ENCODE measurements at regions not wholly inside any gene's neighbourhood (a gene's known extent, or its start where the extent isn't known, plus 50 kb on each side); places are given as distances from the start of the nearest gene placed in this dataset.
A peak's percentile ranks its signal among the peaks of the same experiment; 100 is the strongest.

DNA sequence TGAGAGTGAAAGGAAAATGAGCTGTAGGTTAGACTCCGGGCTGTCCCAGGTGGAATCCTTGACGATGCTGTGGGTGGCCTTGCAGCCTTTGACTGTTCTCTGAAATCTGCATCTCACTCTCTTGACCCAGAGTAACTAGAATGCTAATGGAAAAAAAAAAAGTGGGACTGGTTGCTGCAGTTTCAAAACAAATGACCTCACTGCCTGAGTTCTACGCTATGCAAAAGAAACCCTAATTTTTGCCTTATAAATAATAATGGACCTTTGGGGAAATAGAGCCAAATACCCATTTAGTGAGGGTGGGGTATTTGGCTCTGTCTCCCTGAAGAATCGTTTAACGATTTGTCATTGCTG is 309.7 kb upstream of the C2CD4B start:
- Histone ChIP-seq H3K9me3 (ENCODE audit: control insufficient read depth, insufficient read depth, low read length) (no peaks in the 10 kb centered on the region), H3K27ac (ENCODE audit: low read depth, low read length) (no peak overlapping the region), H3K27me3 (ENCODE audit: control insufficient read depth, insufficient read depth, low read length) (no peaks in the 10 kb centered on the region), H3K4me3 (ENCODE audit: low read depth, low read length) (no peak overlapping the region)
- no peak for DNase-seq (ENCODE audit: low read depth, low spot score)
- POLR2A ChIA-PET = no interaction called here
- CTCF ChIA-PET = no interaction called here
- TF ChIP-seq, protein P1, sequence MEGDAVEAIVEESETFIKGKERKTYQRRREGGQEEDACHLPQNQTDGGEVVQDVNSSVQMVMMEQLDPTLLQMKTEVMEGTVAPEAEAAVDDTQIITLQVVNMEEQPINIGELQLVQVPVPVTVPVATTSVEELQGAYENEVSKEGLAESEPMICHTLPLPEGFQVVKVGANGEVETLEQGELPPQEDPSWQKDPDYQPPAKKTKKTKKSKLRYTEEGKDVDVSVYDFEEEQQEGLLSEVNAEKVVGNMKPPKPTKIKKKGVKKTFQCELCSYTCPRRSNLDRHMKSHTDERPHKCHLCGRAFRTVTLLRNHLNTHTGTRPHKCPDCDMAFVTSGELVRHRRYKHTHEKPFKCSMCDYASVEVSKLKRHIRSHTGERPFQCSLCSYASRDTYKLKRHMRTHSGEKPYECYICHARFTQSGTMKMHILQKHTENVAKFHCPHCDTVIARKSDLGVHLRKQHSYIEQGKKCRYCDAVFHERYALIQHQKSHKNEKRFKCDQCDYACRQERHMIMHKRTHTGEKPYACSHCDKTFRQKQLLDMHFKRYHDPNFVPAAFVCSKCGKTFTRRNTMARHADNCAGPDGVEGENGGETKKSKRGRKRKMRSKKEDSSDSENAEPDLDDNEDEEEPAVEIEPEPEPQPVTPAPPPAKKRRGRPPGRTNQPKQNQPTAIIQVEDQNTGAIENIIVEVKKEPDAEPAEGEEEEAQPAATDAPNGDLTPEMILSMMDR (IDR thresholded peaks at IDR 0.05; ENCODE audit: low read depth, low read length) = no peak

DNA sequence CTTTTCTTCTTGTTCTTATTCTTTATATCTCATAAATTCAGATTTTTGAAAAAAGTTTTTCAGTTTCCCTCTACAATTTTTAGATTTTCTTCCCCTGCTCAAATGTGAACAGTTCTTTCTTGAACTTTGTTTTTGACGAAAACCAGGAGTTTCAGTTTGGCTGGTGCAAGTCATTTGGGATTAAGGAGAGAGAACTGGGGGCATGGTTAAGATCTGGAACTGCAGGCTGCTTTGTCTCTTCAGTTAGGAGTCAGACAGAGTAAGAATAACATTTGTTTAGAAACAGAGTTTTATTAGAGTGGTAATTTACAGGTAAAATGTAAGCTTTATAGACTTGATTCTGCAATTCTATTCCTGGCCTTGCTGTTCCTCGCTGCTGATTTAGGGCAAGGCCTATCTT is 310.5 kb upstream of the C2CD4B start:
- no peak overlapping the region for H3K27ac ChIP-seq (ENCODE audit: low read depth, low read length)
- TF ChIP-seq, protein P1 (IDR thresholded peaks at IDR 0.05; ENCODE audit: low read depth, low read length) = no peak
- POLR2A ChIA-PET = no interaction called here
- CTCF ChIA-PET = interaction anchor here (0.6 kb wide), 1 partner anchor 20 kb away, joined by 3 read pairs; no protein-coding TSS in a partner anchor
- H3K27me3 ChIP-seq (ENCODE audit: control insufficient read depth, insufficient read depth, low read length) = no peaks in the 10 kb centered on the region
- H3K4me3 ChIP-seq (ENCODE audit: low read depth, low read length) = no peak overlapping the region
- no peak for DNase-seq (ENCODE audit: low read depth, low spot score)
- no peaks in the 10 kb centered on the region for H3K9me3 ChIP-seq (ENCODE audit: control insufficient read depth, insufficient read depth, low read length)

DNA sequence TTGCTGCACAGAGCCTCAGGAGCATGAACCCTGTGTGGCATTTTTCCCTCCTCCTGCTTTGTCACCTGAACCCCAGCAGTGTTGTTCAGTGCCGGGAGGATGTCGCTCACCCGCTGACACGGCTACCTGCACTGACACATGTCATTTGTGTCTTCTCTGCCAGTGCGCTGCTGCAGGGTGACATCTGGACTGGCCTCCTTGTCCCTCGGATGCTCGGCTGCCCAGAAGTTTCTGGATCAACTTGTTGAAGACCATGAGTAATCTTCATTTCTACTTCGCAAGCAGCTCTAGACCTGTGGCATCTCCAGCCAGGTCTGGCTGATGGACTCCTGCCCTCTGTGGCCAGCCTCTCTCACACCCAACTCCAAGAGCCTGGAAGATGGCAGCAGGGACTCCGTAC is 311.1 kb upstream of the C2CD4B start:
- no peak overlapping the region for H3K27ac ChIP-seq (ENCODE audit: low read depth, low read length)
- CTCF ChIA-PET = no interaction called here
- DNase-seq (ENCODE audit: low read depth, low spot score) = no peak
- no peak overlapping the region for H3K4me3 ChIP-seq (ENCODE audit: low read depth, low read length)
- no peaks in the 10 kb centered on the region for H3K9me3 ChIP-seq (ENCODE audit: control insufficient read depth, insufficient read depth, low read length)
- no peaks in the 10 kb centered on the region for H3K27me3 ChIP-seq (ENCODE audit: control insufficient read depth, insufficient read depth, low read length)
- TF ChIP-seq, protein P1 (IDR thresholded peaks at IDR 0.05; ENCODE audit: low read depth, low read length) = no peak
- POLR2A ChIA-PET = no interaction called here

DNA sequence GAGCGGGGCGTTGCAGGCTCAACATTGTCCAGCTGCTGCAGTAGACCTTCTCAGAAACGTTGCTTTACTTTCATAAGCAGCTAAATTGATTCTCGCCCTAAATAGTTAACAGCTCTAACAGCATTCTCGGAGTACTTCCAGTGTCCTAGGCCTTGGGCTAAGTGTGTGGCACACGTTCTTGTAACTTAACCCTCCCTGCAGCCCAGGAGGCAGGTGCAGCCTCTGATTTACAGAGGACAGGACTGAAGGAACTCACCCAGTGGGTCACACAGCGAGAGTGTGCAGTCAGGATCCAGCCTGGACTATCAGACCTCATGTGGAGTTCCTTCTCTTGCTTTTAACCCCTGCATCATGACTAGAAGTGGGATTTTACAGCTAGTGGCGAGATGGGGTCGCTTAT is 312.8 kb upstream of the C2CD4B start:
- Histone ChIP-seq H3K4me3 (ENCODE audit: low read depth, low read length) (no peak overlapping the region), H3K9me3 (ENCODE audit: control insufficient read depth, insufficient read depth, low read length) (no peaks in the 10 kb centered on the region), H3K27me3 (ENCODE audit: control insufficient read depth, insufficient read depth, low read length) (no peaks in the 10 kb centered on the region), H3K27ac (ENCODE audit: low read depth, low read length) (no peak overlapping the region)
- ChIA-PET POLR2A (no interaction called here), CTCF (interaction anchor here (0.6 to 1.6 kb wide), 2 partner anchors 70 to 264 kb away, joined by 3 to 4 read pairs; no protein-coding TSS in a partner anchor)
- no peak for DNase-seq (ENCODE audit: low read depth, low spot score)
- TF ChIP-seq, protein P1 (IDR thresholded peaks at IDR 0.05; ENCODE audit: low read depth, low read length) = no peak

DNA sequence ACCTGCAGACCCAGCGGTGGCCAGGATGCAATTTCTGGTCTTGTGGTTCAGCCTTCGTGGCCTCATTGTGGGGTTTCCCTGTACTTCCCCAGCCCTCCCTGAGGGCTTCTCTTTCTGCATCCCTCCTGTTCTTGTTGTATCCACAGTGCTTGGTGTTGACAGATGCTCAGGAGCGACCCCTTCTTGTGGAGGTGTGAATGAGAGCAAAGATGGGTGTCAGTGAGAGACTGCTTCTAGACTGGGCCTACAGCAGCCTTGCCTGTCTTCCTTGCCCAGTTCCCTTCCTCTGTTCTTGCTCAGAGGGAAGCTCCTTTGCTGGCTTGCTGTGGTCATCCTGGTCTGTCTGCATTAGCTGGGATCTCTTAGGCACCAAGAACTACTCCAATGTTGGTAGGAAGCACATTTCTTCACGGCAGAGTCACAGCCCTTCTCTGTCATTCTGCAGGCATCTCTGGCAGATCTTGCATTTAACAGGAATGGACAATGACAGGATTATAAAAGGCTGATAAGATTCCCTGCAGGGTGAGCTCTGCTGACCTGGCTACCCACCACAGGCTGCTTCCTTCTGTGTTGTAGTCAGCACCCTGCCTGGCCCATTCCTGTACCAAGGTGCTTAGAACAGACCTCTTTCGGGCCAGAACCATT is 317.8 kb upstream of the C2CD4B start:
- ChIA-PET POLR2A (interaction anchor here (0.5 to 0.9 kb wide), 2 partner anchors 13 to 18 kb away, joined by 3 read pairs; no protein-coding TSS in a partner anchor), CTCF (interaction anchor here (0.8 kb wide), 1 partner anchor 259 kb away, joined by 4 read pairs; no protein-coding TSS in a partner anchor)
- no peaks in the 10 kb centered on the region for H3K27me3 ChIP-seq (ENCODE audit: control insufficient read depth, insufficient read depth, low read length)
- no peak overlapping the region for H3K27ac ChIP-seq (ENCODE audit: low read depth, low read length)
- no peaks in the 10 kb centered on the region for H3K9me3 ChIP-seq (ENCODE audit: control insufficient read depth, insufficient read depth, low read length)
- no peak overlapping the region for H3K4me3 ChIP-seq (ENCODE audit: low read depth, low read length)
- TF ChIP-seq, protein P1 (IDR thresholded peaks at IDR 0.05; ENCODE audit: low read depth, low read length) = peak; percentile 37
- no peak for DNase-seq (ENCODE audit: low read depth, low spot score)

Data from AG04450 (cell line).